Dermis microvascular lymphatic vessel endothelial cell (primary cell): ENCODE measurements at regions not wholly inside any gene's neighbourhood (a gene's known extent, or its start where the extent isn't known, plus 50 kb on each side); places are given as distances from the start of the nearest gene placed in this dataset.

ENCODE experiments used
- DNase-seq, 2 donors: peaks; one replicate each; pipeline versions ENCODE4 v3.0.0 to v3.0.0-alpha.2; 2010; ENCODE audit warnings: low read depth in 2 of 2

DNA sequence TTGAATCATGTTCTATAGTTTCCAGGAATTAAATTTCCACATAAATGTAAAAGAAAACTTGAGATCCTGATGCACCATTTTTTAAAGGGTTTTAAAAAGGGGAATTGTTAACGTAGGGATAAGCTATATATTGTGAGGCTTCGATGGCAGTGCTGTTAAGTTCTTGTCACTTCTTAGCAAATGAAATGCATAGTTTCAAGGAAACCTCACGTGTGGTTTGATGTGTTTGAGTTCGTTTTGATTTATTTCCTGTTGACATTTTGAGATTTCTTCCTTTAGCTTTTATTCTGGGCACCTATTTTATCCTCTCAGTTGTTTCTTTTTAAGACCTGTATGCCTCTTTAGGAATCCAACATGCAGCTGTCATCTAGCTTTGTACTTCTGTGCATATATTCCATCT lies 301.0 kb downstream of the DOCK8 start:
- no peak for DNase-seq

DNA sequence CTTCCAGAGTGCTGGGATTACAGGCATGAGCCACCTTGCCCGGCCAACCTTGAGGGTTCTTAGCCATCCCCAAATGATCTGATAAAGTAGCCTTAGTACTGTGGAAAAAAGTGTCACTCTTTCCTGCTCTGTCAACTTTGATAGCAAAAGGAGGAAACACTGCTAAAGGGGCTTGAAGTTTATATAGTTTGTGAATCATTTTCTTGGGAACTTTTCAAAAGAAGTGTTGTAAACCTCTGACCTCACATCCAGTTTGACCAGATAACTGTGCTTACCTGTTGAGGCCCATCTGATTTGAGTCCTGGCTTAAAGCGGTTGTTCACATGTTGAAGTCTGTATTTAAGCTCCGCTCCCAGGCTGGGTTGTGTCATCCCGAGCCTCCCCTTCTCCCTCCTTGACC lies 303.3 kb downstream of the DOCK8 start:
- no peak for DNase-seq

DNA sequence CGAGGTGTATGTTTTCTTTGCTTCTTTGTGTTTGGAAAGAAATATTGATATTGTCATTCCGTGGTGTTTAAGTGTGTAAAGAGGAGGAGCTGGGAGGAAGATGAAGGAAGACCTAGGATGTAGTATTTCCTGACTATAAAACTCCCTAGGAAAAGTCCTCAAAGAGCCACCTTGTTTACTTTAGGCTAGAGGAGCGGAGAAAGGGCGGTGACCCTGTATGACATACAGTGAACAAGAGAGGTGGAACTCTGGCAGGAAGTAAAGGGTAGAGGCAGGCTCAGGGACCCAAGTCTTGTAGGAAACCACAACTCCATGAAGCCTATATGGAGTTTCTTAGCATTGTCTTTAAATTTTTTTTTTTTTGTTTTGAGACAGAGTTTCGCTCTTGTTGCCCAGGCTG lies 303.9 kb downstream of the DOCK8 start:
- DNase-seq, result no peak

DNA sequence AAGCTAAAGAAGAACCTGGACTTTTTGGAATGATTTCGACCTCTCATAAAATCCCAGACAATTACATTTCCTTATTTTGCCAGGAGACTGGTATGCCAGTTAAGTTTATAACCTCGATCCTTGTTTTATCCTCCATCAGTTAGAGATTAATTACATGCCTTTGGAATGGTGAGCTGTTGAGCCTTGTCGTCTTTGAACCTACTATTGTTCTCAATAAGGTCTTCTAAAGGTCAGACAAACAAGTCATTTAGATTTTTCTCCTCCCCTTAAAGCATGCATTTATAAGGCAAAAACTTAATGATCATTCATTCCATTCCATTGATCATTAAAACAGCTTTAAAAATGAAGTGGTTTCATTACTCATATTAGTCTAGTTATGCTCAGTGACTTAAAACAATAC lies 304.9 kb downstream of the DOCK8 start:
- no peak for DNase-seq

DNA sequence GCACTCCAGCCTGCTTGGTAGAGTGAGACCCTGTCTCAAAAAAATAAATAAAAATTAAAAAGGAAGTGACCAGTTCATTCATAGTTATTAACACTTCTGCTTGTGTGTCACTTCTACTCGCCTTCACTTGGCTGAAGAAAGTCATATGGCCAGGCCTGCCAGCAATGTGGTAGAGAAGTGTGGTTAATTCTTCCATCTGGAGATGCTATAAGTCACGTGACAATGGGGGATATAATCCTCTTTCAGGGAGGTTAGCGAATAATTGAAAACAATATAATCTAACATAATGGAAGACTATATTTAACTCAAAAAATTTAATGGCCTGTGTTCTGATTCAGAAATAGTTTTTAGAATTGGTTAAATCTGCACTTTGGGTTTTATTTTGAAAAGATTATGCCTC lies 305.6 kb downstream of the DOCK8 start:
- no peak for DNase-seq

DNA sequence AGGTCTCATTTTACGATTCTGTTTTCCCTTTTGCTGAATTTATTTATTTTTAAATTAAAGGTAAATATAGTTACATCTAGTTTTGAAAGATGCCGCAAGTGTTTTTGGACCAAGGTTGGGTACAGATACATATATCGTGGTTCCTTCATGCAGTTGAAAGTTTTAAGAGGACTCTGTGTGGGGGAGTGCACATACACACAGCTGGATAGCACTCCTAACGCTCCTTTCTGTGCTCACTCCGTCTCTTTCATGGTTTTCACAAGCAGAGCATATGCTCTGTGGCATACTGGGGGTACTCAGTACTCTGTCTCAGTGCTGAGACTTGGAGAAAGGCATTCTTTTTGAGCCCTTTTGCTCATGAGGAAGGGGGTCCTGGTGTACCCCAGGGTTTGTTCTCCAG lies 307.5 kb downstream of the DOCK8 start:
- no peak for DNase-seq

DNA sequence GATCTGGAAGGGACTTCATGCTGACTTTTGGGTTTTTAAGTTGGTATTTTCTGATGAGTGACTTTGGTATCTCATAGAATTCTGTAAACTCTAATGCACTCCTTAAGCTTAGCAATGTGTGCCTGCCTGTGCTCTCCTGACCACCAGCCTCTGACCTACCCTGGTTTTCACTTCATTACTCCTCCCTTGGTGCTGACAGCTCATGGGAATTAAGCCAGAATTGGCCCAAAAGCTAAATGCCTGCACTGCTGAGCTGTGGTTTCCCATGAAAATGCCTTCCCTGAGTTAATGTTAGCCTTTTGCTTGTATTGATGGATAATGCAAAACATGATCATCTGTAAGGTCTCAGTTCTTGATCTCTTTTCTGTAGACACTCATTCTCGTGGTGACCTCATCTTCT lies 308.0 kb downstream of the DOCK8 start:
- no peak for DNase-seq

DNA sequence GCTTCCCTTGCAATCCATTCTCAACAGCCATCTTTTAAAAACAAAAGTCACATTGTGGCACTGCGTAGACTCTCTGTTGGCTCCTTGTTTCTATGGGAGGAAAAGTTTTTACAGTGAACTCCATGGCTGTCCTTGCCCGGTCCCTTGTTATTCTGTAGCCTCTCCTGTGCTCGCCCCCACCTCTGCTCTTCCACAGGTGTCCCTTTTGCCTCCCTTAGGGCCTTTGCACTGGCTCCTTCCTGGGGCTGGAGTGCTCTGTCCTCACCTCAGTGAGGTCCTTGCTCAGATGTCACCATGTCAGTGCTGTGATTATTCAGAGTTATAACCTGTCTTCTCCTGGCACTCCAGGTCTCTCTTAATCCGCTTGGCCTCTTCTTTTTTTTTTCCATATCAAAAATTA lies 308.8 kb downstream of the DOCK8 start:
- DNase-seq, result no peak

DNA sequence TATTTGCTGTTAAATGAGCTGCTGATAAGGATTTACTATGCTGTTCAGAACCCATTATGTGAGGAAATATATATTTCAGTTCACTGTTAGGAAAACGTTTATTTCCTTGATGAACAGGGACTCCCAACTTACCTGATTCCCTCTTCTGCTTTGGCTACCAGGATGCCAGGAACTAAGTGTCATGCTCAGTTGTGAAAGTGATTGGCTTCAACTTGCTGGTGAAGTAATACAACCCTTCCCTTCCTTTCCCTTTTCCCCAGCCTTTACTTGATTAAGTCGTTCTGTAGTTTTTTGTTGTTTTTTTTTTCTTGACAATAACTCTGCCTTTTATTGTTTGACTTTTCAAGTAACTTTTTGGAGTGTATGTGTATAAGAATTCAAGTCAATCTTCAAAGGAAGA lies 309.3 kb downstream of the DOCK8 start:
- no peak for DNase-seq

DNA sequence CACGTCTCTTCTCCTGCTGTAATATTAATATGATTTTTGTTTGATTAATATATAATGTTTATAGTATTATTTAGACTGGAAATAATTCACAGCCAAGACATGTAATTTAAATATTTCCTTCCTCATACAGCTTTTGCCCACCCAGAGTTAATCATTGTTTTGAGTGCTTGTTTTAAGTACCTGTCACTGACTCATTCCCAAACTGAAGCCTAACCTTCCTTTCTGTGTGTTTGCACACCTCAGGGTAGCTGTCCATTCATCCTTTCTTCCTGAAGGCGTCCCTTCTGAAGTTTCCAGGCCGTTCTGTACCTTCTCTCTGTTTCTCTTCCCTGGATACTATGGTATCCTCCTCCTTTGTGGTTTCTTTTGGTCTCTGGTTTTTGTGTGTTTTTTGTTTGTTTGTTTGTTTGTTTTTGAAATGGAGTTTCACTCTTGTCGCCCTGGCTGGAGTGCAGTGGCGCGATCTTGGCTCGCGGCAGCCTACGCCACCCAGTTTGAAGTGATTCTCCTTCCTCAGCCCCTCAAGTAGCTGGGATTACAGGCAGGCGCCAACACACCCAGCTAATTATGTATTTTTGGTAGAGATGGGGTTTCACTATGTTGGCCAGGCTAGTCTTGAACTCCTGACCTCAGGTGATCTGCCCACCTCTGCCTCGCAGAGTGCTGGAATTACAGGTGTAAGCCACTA lies 312.4 kb downstream of the DOCK8 start:
- no peak for DNase-seq

DNA sequence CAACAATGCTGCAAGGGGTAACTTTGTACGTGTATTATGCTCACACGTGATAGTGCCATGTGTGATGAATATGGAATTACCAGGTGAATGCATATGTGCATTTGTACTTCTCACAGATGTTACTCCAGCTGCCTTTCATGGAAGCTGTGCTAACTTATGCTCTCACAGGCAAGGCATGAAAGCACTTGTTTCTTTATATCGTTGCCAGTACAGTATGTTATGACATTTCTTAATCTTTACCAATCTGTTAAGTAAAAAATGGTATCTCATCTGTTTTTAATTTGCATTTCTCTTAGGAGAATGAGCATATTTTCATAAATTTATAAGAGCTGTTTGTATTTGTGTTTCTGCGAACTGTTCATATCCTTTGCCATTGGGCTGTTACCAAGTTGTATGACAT lies 311.8 kb upstream of the DMRT1 start:
- DNase-seq, result no peak

DNA sequence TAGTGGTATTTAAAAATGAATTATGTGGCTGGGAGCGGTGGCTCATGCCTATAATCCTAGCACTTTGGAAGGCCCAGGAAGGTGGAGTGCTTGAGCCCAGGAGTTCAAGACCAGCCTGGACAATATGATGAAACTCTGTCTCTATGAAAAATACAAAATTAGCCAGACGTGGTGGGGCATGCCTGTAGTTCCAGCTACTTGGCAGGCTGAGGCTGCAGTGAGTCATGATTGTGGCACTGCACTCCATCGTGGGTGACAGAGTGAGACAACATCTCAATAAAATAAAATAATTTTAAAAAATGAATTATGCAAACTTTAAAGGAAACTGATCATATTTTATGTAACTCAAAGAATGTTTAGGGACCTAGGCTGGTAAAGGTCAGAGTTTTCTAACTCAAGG lies 310.8 kb upstream of the DMRT1 start:
- DNase-seq, result no peak

DNA sequence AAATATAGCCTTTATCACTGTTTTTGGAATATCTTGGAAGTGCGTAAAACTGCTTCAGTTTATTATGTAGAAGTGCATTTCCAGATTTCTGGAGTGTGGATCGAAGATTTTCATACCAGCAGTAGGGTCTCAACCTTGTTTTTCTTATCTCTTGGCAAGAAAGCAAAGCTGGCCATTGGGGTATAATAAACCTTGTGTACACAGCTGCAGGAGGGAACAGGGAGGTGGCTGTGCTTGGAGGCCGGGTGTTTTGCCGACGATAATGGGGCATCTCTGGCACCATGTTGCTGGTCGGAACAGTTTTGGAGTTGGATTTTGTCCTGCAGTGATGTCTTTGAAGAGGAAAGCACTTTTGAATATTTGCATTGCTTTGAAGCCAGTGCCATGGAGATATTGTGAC lies 308.8 kb upstream of the DMRT1 start:
- no peak for DNase-seq

DNA sequence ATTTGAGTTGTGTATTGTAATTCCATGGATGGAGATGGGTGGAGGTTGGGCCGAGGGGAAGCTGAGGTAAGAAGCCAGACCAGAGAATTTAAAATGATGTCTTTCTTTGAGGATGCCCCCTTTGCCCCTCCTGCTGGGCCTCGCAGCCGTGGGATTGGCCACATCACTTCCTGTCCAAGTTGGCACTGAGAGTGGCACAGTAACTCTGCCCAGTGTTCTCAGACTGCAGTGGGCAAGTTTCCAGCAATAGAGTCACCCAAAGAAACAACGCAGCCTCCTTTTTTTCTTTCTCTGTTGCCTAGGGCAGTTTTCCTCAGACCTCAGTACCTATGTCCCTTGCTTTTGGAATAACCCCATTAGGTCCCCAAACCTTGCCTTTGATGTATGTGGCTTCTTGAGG lies 306.6 kb upstream of the DMRT1 start:
- DNase-seq, result no peak

DNA sequence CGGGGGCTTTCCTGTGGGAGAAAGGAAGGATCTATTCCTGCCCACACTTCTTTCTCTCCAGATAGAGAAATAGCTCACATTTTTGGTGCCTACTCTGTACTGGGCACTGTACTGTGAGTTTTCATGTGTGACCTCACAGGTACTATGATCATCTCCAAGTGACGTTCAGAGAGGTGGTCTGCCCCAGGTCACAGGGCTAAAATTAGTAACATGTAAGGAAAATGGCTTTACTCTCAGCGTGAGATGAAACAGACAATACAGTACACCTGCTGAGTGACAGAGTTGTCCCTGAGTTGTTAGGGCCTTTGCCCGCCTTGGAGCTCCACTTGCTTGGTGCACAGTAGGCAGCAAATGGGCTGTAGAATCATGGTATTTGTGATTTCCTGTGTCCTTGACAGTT lies 306.1 kb upstream of the DMRT1 start:
- DNase-seq, result no peak

DNA sequence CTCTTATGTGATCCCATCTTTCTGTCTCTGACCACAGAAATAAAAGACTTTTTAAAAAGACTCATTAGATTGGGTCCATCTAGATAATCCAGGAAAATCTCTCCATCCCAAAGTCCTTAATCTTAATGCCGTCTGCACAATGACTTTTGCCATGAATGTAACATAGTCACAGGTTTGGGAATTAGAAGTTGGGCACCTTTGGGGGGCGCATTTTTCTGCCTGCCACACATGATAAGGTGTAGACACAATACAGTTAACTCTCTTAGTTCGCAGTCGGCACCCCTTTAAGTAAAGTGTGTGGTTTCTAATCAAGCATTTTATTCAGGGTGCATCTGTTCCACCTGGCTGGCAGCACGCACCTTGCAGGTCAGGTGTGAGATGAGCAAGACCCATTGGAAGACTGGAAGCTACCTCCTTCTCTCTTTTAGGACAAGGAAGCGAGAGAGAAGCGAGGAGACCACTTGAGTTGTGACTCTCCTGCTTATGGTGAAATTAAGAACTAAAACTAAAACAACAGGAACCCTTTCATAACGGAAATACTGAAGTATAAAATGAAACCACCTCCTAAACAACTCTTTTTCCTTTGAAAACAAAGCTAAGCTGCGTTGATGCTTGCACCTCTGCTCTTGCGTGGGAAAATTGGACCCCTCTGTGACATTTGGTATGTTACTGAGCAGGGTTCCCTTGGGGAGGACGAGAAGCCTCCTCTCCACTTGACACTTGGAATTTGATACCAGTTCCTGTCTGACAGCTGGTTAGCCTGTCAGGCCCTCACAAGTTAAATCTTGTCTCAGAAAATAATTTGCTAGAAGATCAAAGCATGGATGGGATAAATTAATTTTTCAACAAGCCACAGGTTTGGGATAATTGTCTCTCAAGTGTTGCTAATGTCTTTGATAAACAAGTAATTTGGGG lies 304.6 kb upstream of the DMRT1 start:
- DNase-seq, result no peak

DNA sequence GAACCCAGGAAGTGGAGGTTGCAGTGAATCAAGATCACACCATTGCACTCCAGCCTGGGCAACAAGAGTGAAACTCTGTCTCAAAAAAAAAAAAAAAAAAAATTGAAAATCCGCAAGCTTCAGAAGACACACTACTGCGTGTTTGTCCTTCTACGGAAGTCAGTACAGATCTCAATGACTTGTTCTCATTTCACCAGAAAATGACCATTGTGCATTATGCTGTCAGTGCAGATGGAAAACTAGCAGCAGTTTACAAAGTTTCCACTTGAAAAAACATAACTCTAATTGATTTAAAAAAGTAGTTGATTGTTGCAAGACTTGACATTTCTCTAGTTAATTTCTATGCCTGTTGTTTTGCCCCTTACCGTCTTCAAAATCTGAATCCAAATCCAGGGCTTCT lies 298.0 kb upstream of the DMRT1 start:
- DNase-seq, result no peak

DNA sequence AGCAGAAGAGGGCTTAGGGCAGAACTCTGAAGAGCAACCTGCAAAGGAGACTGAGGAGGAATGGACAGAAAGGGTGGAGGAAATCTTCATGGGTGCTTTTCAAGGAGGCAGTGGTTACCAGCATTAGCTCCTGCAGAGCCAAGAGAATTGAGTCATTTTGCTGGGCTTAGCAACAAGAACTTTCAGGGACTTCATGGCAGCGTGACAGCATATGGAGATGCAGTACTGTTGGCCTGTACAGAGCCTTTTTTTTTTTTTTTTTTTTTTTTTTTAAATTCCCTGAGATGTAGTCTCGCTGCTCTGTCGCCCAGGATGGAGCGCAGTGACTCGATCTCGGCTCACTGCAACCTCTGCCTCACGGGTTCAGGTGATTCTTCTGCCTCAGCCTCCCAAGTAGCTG lies 296.0 kb upstream of the DMRT1 start:
- DNase-seq, result no peak

DNA sequence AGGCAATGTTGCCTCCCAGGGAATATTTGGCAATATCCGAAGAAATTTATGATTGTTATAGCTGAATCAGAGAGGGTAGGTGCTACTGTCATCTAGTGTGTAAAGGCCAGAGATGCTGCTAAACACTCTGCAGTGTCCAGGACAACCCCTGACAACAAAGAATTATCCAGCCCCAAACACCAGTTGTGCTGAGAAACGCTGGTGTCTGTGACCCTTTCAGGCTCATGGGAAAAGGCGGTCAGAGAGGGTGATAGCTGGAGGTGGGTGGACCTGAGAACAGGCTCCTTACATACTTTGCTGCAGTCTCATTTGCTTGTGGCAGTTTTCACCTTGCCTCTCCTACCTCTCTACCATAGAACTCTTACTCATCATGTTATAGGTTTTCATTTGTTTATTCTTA lies 295.3 kb upstream of the DMRT1 start:
- no peak for DNase-seq

DNA sequence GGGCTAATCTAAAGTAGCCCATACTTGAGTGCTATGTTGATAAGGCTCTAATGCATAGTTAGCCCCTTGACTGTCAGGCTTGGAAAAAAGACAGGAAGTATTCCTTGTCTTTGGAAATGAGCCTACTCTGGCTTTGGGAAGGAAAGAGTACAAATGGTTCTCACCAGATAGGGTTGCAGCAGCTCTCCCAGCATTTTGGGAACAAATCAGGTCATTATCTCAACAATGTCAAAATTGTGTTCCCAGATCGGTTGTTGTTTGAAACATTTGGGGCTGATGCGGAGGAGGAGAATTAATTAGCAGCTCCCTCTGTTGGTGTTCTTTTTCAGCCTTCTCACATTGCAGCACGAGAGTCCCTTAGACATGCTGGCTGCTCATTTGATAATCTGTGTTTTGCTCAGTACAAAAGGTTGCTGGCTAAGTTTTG lies 294.7 kb upstream of the DMRT1 start:
- no peak for DNase-seq

DNA sequence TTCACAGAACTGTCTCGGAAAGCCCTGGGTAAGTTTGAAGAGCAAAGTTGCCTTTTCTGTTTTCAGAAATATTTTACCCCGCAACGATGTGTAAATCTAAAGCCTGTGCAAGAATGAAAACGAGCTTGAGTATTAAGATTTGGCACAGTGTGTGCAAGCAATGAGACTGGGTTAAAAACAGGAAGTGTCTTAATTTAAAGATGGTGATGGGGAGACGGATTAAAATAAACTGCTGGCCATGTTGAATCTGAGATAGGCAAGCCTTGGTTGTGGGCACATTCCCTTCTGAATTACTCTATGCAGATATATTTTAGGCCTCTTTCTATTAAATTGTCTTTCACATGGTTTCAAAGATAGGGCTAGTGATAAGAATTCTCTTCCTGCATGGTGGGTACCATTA lies 294.2 kb upstream of the DMRT1 start:
- DNase-seq, result no peak

DNA sequence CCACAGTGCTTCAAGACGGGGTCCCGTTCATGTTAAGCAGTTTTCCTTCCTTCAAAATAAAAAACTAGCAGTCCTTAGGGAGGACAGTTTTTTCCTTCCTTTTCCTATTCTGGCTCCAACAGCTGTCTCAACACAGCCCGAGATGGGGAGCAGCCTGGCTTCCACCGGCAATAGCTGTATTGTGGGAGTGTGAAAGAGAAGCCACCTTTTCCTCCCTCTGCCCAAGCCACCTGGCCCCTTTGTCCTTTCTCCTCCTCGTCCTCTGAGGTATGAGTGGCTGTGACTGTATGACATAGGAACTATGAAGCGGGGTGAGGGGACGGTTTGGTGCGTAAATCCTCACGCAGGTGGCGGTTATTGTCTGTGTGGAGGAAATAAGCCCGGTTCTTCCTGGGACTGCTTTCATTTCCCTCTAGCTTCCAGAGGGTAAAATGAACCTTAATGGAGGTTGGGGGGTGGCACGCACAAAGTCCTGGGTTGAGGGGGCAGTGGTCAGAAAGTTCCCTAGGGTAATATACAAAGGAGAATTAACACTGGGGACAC lies 292.0 kb upstream of the DMRT1 start:
- no peak for DNase-seq

DNA sequence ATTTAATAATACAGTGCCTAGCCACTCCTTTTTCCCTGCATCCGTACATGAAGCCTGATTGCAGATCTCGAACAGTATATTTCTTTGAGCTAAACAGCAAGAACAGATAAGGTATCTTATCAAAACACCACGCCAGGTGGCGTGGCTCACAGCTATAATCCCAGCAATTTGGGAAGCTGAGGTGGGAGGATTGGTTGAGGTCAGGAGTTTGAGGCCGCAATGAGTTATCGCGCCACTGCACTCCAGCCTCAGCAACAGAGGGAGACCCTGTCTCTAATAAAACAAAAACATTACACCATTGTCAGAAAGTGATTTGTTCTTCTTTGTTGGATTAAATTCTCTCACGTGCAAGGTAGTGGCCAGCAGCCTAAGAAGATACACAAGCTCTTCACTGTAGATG lies 291.2 kb upstream of the DMRT1 start:
- DNase-seq, result no peak
